ENCODE measurements at regions not wholly inside any gene's neighbourhood (a gene's known extent, or its start where the extent isn't known, plus 50 kb on each side); places are given as distances from the start of the nearest gene placed in this dataset.

DNA sequence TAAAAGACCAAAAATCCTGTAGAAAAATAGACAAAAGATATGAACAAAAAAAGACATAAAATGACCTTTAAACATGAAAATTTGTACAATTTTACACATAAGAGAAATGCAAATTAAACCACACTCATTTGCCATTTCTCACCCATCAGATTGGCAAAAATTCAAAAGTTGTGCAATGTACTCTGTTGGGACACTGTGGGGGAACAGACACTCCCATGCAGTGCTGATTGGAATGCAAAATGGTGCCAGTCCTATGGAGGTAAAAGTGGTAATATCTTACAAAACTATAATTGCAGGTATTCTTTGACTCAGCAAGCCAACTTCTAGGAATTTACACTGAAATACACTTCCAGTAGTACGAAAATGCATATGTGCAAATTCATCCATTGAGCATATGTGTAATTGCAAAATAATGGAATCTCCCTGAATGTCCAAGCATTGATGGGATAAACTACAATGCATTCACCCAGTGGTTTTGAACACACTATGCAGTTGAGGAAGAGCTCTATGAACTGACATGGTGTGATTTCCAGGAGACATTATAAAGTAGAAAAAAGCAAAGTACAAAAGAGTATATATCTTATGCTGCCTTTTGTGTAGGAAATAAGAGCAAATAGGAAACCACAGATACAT, 201.8 kb upstream of the ZNF521 start:
- Histone ChIP-seq H3K27ac (no peak overlapping the region), H3K36me3 (no peaks in the 10 kb centered on the region), H3K27me3 (no peaks in the 10 kb centered on the region), H3K4me1 (no peaks in the 10 kb centered on the region), H3K4me3 (replicated peaks in 1 of 3) (no peak overlapping the region), H3K9me3 (no peaks in the 10 kb centered on the region)
- no peak for TF ChIP-seq POLR2A (IDR thresholded peaks at IDR 0.05)
- TF ChIP-seq, protein P1, sequence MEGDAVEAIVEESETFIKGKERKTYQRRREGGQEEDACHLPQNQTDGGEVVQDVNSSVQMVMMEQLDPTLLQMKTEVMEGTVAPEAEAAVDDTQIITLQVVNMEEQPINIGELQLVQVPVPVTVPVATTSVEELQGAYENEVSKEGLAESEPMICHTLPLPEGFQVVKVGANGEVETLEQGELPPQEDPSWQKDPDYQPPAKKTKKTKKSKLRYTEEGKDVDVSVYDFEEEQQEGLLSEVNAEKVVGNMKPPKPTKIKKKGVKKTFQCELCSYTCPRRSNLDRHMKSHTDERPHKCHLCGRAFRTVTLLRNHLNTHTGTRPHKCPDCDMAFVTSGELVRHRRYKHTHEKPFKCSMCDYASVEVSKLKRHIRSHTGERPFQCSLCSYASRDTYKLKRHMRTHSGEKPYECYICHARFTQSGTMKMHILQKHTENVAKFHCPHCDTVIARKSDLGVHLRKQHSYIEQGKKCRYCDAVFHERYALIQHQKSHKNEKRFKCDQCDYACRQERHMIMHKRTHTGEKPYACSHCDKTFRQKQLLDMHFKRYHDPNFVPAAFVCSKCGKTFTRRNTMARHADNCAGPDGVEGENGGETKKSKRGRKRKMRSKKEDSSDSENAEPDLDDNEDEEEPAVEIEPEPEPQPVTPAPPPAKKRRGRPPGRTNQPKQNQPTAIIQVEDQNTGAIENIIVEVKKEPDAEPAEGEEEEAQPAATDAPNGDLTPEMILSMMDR (IDR thresholded peaks at IDR 0.05) = no peak
- 93 to 96% methylated on average over 1 of the region's 1 CpG for WGBS, 2 donors
- intact Hi-C loops (cut with DNase I) = no loop called here
- no peak for DNase-seq

DNA sequence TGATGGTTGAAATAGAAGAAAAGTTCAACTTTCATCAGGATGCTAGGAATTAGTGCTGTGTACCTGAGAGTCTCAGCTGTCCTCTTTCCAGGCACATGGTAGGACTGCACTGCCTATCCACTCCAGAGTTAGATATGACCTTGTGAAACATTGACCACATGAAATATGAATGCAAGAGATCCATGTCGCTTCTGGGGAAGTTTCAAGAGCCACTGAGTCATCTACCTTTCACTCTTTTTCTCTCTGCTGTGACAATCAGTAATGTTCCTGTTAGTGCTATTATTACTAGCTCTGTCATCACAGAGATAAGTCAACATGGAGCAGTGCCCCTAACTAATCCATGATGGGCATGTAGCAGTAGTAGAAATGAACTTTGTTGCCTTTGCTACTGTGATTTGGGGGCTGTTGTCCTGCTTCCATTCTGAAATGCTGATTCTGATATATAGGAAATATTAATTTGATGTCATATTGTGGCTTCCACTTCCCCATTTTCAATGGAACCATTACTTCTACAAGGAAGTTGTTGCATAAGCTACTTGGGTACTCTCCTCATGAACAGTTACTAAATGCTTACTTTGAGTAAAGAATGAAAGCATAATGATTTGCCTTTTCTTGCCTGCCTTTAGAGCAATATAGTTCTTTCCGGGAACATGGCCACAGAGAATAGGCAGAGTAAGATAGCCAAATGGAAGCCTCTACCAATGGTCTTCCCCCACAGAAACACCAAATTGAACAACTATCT, 192.8 kb upstream of the ZNF521 start:
- Histone ChIP-seq H3K27me3 (no peaks in the 10 kb centered on the region), H3K36me3 (no peaks in the 10 kb centered on the region), H3K4me3 (replicated peaks in 1 of 3) (no peak overlapping the region), H3K4me1 (no peaks in the 10 kb centered on the region), H3K9me3 (no peaks in the 10 kb centered on the region), H3K27ac (no peak overlapping the region)
- intact Hi-C loops (cut with DNase I) = no loop called here
- WGBS, 2 donors = 87 to 90% methylated on average over 2 of the region's 2 CpGs
- no peak for DNase-seq
- no peak for TF ChIP-seq POLR2A (IDR thresholded peaks at IDR 0.05)

DNA sequence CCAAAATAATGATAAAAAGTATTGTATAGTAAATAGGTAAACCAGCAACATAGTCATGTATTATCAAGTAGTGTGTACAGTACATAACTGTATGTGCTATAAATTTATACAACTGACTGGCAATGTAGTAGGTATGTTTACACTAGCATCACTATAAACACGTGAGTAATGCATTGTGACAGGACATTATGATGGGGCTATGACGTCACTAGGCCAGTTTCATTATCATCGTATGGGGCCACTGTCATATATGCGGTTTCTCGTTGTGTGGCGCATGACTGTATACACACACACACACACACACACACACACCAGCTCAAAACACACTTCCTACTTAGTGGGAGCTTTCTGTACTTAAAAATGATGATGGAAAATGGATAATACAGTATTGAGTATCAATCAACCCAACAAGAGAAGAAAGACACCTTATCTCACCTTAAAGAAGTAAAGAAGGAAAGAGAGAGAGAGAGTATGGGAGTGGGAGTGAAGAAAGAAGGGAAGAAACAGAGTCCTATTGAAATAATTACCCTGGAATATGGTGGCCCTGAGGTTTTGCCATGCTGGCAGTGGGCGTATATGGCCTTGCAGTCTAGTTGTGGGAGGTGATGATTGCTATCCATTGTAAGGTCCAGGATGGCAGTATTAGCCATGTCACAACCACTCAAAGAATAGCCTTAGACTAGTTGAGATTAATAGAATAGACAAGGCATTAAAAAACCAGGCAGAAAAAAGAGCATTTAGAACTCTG, 186.4 kb upstream of the ZNF521 start:
- Histone ChIP-seq H3K4me3 (replicated peaks in 1 of 3) (no peak overlapping the region), H3K36me3 (no peaks in the 10 kb centered on the region), H3K27me3 (no peaks in the 10 kb centered on the region), H3K27ac (no peak overlapping the region), H3K9me3 (no peaks in the 10 kb centered on the region), H3K4me1 (no peaks in the 10 kb centered on the region)
- TF ChIP-seq, protein P1 (IDR thresholded peaks at IDR 0.05) = no peak
- TF ChIP-seq POLR2A (IDR thresholded peaks at IDR 0.05) = no peak
- DNase-seq = no peak
- intact Hi-C loops (cut with DNase I) = no loop called here
- 91 to 92% methylated on average over 7 of the region's 7 CpGs for WGBS, 2 donors

DNA sequence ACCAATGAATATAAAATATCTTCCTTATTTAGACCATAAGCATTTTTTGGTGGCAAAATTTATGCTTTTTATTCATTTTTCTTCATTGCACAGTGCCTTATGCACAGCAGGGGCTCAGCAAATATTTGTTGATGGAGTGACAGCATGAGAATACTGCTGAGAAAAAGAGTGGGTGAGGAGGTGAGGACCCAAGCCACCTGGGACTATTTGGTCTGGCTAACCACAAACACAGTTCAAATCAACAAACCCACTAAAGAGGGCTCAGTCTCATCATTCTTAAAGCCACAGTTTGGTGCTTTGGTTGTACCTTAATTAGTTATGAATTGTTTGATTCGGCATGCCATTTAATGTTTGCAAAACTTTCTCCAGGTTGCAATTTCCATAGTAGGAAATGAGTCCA, 183.5 kb upstream of the ZNF521 start:
- DNase-seq = no peak
- no peak for TF ChIP-seq POLR2A (IDR thresholded peaks at IDR 0.05)
- TF ChIP-seq, protein P1 (IDR thresholded peaks at IDR 0.05) = no peak
- H3K27me3 ChIP-seq = no peaks in the 10 kb centered on the region
- H3K9me3 ChIP-seq = no peaks in the 10 kb centered on the region
- no peak overlapping the region for H3K4me3 ChIP-seq (replicated peaks in 1 of 3)
- WGBS, 2 donors = 89 to 100% methylated on average over 1 of the region's 1 CpG
- H3K27ac ChIP-seq = no peak overlapping the region
- intact Hi-C loops (cut with DNase I) = no loop called here
- H3K4me1 ChIP-seq = no peaks in the 10 kb centered on the region
- no peaks in the 10 kb centered on the region for H3K36me3 ChIP-seq

DNA sequence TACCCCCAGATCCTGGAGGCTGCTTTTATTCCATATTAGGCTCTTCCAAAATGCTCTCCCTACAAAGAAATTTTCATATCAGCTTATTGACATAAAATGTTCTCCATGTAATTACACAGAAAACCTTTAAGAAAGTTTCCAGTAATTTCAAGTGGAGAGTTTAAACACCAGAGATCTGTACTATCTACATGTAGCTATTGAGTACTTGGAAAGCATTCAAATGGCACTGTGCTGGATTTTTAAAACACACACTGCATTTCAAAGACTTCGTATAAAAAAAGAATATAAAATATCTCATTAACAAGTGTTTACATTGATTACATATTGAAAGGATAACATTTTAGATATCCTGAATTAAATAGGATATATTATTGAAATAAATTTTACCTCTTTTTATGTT, 182.4 kb upstream of the ZNF521 start:
- no peak for DNase-seq
- intact Hi-C loops (cut with DNase I) = no loop called here
- WGBS, 2 donors = 28 to 35% methylated on average over 1 of the region's 1 CpG
- Histone ChIP-seq H3K4me3 (replicated peaks in 1 of 3) (no peak overlapping the region), H3K27me3 (no peaks in the 10 kb centered on the region), H3K4me1 (no peaks in the 10 kb centered on the region), H3K9me3 (no peaks in the 10 kb centered on the region), H3K27ac (no peak overlapping the region), H3K36me3 (no peaks in the 10 kb centered on the region)
- TF ChIP-seq, protein P1 (IDR thresholded peaks at IDR 0.05) = no peak
- TF ChIP-seq POLR2A (IDR thresholded peaks at IDR 0.05) = no peak

Data from thyroid gland (tissue), 4 donors.